A204.1 (cell line): ENCODE measurements at regions not wholly inside any gene's neighbourhood (a gene's known extent, or its start where the extent isn't known, plus 50 kb on each side); places are given as distances from the start of the nearest gene placed in this dataset.

Experiments used
- FAIRE-seq: peaks from 2 replicates; lab custom pipeline; 2012; peaks lifted over from hg19 to GRCh38; lab: Jason Lieb, UNC

GRCh38 chr2:146220957-146221356, 1623.9 kb upstream of the ACVR2A start:
- no peak for FAIRE-seq

- FAIRE-seq = no peak
Observed at GRCh38 chr2:146214394-146214929, 1630.4 kb upstream of the ACVR2A start.

GRCh38 chr2:146213674-146214073, 1631.2 kb upstream of the ACVR2A start:
- no peak for FAIRE-seq

DNA sequence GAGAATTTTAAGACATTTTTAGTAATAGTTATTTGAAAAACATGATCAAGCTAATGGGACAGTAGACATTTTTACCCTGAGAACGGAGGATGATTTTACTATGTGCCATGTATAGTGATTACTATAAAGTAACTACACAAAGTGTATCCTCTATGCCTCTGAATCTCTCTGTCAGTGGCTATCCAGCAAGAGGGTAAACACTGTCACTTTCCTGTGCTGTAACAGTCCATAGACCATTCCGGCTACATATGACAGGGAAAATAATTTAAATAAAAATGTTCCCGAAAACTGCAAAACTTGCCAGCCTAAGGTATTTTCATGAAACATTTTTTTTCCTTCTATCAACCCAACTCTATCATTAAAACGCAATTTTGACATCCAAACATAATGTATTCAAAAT, 1632.2 kb upstream of the ACVR2A start:
- FAIRE-seq = no peak

GRCh38 chr2:146209842-146210275, 1635.0 kb upstream of the ACVR2A start:
- FAIRE-seq = no peak

DNA sequence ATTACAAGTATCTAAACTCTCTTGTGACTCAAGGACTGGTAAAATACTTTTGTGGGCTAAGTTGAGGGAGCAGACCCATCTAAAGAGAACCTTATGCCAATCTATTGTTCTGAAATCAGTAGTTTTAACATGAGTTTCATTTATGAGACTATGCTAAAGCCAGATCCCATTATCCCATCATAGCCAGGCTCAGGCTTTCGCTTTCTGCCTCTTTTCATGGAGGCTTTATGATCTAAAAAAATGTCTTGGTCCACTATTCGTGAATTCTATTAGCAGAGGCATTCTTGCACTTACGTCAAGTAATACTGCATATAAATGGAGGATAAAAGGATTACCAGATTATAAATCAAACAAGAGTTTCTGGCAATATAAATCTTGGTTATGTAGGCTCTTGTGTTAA, 1636.9 kb upstream of the ACVR2A start:
- FAIRE-seq = no peak

DNA sequence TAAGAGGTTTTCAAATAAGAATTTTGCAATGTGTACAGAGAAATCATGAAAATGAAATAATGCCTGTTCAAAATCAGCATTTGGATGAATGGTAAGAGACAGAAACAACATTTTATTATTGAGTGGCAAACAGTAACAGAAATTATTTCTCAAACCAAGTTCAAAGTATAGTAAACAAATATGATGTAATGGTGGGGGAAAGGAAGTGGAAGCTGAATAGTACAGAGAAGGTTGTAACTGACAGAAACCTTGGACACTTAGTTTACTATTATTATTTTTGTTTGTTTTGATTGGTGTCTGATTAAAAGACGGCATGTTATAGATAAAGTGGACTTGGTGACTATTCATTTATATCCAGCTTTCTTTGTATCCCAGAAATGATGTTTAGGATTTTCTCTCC, 1637.4 kb upstream of the ACVR2A start:
- no peak for FAIRE-seq

DNA sequence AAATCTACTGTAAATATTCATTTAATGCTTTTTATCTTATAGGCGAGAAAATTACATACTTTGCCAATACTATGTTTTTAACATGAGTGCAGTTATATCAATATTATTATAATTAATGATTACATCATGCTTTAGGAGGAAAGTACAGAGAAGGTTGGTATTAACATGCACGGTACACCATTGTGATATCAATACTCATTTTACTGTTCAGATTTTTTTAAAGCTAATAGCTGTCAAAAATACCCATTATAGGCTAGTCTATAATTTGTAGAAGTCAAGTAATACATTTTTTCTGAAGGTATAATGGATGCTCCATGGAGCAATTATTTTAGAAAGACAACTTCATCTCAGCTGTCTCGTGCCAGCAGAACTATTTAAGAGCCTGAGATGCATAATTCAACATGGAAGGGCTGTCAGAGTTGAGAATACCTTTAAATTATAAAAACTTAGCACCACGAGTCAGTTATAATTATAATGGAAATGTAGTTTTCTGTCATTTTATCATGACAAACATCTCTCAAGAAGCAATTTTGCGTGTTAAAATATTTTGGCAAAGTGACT, 1641.7 kb upstream of the ACVR2A start:
- FAIRE-seq = no peak

- no peak for FAIRE-seq
Observed at GRCh38 chr2:146193619-146194018, 1651.2 kb upstream of the ACVR2A start.

DNA sequence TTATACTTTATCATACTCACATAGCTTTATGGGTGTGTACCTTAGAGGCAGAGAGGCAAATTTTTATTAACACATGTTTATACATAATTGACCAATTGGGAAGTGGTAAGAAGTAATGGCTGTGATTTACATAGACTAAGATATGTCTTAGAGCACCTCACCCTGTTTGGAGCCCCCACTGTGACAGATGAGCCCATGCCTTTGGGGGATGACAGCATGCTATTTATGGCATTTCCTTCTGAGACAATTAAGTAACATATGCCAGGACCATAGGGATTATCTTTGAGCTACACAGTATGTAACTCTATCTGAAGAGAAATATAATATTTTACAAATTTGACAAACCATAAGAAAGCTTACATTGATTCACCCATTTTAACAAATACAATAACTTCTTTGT, 1655.3 kb upstream of the ACVR2A start:
- FAIRE-seq = no peak

DNA sequence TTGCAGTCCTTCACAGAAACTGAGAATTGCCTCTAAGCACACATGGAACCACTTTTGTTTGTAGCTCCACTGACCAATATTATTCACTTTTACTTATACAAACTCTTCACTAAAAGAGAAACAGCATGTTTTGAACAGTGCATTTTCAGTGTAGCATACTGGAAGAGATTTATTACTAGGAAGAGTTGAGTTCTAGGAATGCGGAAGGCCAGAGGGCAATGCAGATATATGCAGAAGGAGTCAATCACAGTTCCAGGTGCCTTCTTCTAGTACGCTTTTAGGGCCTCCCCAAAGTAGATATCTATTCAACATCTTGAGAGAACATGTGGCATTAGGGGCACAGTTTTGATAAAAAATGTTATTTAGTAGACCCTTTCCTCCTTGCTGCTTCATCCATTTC, 1654.0 kb upstream of the ZEB2 start:
- FAIRE-seq = no peak

- no peak for FAIRE-seq
Observed at GRCh38 chr2:146161256-146161882, 1641.5 kb upstream of the ZEB2 start.

- FAIRE-seq = no peak
Observed at GRCh38 chr2:146158072-146158674, 1638.3 kb upstream of the ZEB2 start.

- FAIRE-seq = no peak
Observed at GRCh38 chr2:146147448-146148012, 1627.6 kb upstream of the ZEB2 start.

DNA sequence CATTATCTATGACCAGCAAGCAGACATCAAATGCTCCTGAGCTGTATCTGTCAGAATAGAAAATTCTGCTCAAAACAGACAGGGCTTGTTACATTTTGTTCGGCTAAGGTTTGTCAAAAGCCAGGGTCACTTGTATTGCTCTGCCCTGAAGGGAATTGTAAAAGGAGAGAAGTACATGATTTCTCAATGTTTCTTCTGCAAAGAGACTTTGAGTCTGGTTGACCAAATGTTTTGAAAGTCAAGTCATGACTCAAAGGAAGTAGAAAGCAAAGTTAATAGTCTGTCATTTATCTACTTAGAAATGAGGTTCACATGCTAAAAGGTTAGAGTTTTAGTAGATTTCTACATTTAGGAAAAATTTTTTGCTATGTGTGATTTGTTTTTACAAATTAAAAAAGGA, 1624.1 kb upstream of the ZEB2 start:
- no peak for FAIRE-seq

GRCh38 chr2:146138820-146139219, 1618.9 kb upstream of the ZEB2 start:
- no peak for FAIRE-seq

DNA sequence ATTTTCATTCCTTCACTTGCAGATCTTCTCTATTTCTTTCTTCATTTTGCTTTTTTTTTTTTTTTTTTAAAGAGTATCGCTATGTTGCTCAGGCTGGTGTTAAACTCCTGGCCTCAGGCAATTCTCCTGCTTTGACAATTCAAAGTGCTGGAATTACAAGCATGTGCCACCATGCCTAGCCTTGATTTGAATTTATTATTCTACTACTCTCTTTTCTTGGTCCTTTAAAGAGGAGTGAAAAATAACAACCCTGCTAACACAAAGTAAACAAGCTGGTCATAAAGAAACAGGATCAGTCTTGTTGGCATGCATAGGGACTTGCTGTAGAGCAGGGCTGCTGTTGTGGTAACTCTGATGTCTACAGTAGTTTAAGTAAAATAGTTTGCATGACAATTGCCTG, 1615.3 kb upstream of the ZEB2 start:
- no peak for FAIRE-seq

- FAIRE-seq = no peak
Observed at GRCh38 chr2:146131785-146132184, 1611.9 kb upstream of the ZEB2 start.

GRCh38 chr2:146131048-146131447, 1611.1 kb upstream of the ZEB2 start:
- FAIRE-seq = no peak

- no peak for FAIRE-seq
Observed at GRCh38 chr2:146130290-146130689, 1610.4 kb upstream of the ZEB2 start.

DNA sequence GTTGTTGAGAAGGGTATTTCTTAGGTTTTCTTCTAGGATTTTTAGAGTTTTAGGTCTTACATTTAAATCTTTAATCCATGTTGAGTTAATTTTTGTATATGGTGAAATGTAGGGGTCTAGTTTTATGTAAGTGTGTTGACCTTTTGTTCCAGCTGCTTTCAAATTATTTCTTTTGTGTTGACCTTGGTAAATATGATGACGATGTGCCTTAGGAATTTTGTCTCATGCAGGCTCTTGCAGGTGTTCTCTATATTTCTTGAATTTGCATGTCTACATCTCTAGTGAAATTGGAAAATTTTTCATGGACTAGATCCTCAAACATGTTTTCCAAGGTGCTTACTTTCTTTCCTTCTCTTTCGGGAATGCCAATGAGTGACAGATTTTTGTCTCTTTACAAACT, 1609.3 kb upstream of the ZEB2 start:
- no peak for FAIRE-seq

DNA sequence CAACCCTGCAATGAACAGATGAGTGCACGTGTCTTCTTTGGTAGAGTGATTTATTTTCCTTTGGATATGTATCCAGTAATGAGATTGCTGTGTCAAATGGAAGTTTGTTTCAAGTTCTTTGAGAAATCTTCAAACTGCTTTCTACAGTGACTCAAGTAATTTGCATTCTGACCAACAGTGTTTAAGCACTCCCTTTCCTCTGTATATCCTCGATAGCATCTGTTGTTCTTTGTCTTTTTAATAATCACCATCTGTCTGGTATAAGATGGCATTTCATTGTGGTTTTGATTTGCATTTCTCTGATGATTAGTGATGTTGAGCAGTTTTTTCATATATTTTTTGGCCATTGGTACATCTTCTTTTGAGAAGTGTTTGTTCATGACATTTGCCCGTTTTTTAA, 1608.3 kb upstream of the ZEB2 start:
- FAIRE-seq = no peak

- FAIRE-seq = no peak
Observed at GRCh38 chr2:146125551-146125950, 1605.6 kb upstream of the ZEB2 start.

- no peak for FAIRE-seq
Observed at GRCh38 chr2:146124741-146125140, 1604.8 kb upstream of the ZEB2 start.
